SKM-1 (cell line): ENCODE measurements at regions not wholly inside any gene's neighbourhood (a gene's known extent, or its start where the extent isn't known, plus 50 kb on each side); places are given as distances from the start of the nearest gene placed in this dataset.

Experiments
- DNase-seq: peaks from one replicate; lab custom pipeline; 2025; ENCODE audit not compliant: unreplicated experiment; lab: John Stamatoyannopoulos, UW

GRCh38 chr13:107005577-107005976 lies 437.6 kb upstream of the ARGLU1 start:
- DNase-seq = no peak

DNA sequence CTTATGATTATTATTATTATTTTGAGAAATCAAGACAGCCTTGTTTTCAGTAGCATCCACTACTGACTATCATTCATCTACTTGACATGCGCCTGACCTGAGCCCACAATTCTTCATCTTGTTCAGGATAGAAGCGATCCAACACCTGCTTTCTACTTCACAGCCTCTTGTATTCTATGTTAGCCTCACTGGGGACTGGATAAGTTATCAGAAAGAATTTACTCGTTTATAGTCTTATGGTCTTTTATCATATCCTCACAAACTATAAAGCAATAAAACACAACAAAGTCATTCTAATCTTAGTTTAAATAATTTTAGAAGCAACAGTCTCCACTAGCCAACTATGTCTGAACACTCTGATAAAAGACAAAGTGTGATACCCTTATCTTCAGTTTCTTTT lies 436.0 kb upstream of the ARGLU1 start:
- no peak for DNase-seq

GRCh38 chr13:106998664-106999063 lies 430.7 kb upstream of the ARGLU1 start:
- DNase-seq = no peak

- no peak for DNase-seq
Observed at GRCh38 chr13:106997696-106998095, 429.8 kb upstream of the ARGLU1 start.

GRCh38 chr13:106996867-106997618 lies 429.1 kb upstream of the ARGLU1 start:
- DNase-seq = no peak

DNA sequence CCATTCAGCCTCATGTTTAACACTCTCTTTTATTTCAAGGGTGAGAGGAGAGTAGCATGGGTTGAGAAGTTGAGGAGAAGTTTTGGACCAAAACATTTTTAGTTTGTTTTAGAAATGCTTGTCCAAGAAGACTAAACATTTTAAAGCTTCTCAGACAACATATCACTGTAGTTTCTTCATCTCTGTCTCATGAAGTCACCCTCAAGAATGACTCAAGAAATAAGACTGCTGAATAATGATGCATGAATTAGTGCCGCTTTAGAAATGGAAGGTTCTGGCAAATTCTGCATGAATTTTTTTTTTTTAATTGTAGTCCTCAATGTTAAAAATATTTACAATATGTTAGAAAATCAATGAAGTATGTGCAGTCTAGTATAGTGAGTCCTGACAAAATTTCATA lies 422.7 kb upstream of the ARGLU1 start:
- no peak for DNase-seq

DNA sequence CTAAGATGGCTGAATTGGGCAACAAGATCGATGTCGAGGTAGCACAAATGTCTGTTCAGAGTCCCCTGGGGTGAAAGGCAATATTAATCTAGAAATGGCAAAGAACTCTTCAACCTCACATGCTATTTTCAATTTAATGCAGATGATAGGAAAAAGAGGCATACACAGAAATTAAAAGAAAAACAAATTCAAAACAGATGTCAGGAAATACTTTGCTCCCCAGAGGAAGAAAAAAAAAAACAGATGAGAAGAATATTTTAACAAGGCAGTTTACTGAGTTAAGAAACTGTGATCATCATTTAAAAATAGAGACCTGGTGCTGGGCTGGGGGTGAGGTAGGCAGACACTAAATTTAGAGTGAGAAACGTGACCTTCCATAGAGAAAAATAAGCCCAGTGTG lies 421.9 kb upstream of the ARGLU1 start:
- no peak for DNase-seq

GRCh38 chr13:106987427-106987785 lies 419.5 kb upstream of the ARGLU1 start:
- DNase-seq = no peak

DNA sequence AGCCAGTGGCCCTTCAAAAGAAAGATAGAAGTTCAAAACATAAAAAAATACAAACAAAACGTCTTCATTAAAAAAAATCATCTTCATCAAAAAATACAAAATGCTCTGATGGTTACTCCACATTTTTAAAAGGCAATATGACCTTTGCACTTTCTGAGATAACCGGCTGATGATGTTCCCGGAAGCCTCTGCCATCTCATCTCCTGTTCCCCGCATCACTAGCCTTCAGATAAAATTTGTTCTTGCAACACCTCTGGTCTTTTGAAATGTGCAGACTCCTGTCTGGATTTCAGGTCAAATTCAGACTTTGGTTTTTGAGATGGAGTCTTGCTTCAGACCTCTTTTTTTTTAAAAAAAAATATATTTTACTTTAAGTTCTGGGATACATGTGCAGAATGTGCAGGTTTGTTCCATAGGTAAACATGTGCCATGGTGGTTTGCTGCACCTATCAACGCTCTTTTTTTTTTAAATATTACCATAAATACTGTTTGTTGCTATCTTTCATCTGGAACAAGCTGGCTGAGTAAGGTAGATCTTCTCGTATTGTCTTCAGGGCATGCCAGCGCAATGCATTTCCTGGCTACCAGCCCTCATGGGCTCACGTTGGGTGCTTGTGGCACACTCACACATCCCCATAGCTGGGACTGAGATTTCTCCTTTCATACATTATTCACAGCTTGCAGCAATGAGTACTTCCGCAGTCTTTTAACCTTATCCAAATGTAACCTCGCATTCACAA lies 418.9 kb upstream of the ARGLU1 start:
- no peak for DNase-seq

DNA sequence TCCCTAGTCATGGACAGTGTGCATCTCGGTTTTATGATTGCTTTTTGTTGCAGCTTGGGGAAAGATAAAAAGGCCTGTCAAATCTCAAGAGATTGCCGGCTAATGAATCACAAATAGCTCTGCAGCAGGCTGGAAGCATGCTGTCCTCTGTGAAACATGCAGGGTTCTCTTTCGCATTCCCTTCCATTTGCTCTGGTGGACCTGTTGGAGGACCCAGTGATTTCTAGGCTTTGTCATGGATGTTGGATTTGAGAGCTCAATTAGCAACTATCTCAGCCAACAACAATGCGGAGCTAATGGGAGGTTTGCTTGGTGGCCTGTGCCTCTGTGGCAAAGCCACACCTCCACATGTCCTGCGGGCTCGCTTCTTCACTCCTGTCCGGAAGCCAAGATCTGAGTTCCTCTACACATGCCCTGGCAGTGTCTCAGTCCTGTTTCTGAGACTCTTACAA lies 418.1 kb upstream of the ARGLU1 start:
- DNase-seq = no peak

- no peak for DNase-seq
Observed at GRCh38 chr13:106985481-106985880, 417.5 kb upstream of the ARGLU1 start.

GRCh38 chr13:106981051-106981450 lies 413.1 kb upstream of the ARGLU1 start:
- no peak for DNase-seq

DNA sequence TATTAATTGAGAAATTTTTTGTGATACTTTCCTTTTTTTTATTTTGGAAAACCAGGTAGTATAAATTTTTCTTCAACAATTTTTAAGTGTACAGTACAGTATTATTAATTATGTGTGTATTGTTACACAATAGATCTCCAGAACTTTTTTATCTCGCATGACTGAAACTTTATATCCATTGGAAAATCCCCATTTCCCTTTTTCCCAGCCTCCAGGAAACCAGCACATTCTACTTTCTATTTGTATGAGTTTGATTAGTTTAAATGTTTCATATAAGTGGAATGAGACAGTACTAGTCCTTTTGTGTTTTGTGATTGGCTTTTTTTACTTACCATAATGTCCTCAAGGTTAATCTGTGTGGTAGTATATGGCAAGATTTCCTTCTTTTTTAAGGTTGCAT lies 399.5 kb upstream of the ARGLU1 start:
- no peak for DNase-seq

DNA sequence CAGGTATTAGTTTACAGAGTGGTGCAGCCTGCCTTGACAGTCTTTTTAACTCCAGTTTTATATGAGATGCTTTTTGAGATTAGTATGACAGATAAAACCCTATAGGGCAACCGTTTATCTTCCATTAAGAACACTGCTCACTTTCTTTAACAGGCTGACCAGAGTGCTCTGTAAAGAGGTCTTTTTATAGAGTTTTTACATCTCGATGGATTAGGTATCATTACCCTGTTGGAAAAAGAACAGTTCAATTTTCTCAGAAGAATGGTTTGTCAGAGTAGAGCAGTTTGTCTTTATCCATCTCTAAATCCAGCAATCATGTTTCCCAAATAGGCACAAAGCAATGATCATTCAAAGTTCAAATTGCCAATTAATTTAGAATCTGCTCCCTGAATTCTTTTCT lies 395.2 kb upstream of the ARGLU1 start:
- no peak for DNase-seq

DNA sequence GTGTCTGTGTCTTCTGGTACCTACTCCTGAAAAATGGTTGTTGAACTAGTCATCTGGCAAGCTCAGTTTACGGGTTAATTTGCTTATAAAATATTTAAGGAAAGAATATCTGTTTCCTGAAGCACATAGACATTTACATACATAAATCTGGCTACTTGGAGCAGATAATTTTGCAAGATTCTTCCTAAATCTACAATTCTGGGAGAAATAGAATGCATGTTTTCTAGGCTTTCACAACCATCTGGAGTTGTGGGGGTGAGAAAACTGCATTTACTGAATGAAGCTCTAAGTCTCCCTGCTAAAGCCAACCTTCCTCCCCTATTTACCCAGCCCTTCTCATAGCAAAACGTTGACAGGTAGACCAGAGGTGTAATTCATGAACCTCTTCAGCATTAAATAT lies 393.7 kb upstream of the ARGLU1 start:
- no peak for DNase-seq

GRCh38 chr13:106961216-106961615 lies 393.3 kb upstream of the ARGLU1 start:
- DNase-seq = no peak

DNA sequence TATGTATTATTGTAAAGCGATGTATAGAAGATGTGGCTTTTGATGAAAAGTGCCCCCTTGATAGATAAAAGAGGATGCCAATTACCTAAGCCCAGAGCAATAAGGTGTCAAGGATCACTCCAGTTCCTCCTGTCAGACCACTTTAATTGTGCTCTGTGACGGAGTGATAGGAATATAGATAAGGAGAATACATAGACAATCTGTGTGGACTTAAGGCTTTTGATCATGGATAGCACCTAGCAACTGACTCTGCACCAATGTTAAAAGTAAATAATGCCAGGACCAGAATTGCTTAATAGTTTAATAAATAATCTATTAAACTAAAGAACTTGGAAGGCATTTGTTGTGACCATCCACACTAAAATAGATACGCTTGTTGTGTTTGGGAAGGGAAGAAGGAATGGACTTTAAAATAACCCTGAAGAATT lies 390.7 kb upstream of the ARGLU1 start:
- no peak for DNase-seq

DNA sequence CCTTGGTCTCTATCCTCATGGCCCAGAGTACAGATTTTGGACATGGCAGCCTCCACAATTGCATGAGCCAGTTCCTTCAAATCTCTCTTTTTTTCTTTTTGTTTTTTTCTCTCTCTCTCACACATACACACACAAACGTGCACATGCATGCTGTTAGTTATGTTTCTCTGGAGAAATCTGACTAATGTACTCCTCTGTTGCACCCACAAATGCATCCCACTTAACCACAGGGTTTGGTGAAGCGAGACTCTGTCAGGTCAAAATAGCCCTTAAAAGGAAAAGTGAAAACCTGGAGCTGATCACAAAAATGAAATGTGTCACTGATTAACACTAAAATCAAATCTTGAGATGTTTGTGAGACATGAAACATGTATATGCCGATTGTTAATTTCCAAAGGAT lies 374.6 kb upstream of the ARGLU1 start:
- no peak for DNase-seq

GRCh38 chr13:106941779-106942178 lies 373.8 kb upstream of the ARGLU1 start:
- no peak for DNase-seq

DNA sequence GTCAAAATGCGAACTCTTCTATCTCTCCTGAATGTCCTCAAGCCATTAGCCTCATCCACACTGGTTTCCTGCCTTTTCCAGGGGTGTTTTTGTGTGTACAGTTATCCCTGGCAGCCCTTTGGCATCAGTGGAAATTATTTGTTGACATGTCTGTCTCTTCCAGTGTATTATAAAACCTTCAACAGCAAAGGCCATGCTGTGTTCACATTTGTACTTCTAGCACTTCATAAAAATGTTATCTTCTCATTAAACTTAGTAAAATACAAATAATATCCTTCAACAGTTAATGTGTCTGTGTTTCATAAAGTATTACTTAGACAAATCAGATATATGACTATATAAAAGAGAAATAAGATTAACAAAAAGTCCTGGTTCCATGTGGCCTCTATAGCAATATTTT lies 359.5 kb upstream of the ARGLU1 start:
- DNase-seq = no peak

- no peak for DNase-seq
Observed at GRCh38 chr13:106922384-106922783, 354.4 kb upstream of the ARGLU1 start.

GRCh38 chr13:106919638-106920037 lies 351.7 kb upstream of the ARGLU1 start:
- DNase-seq = no peak

- DNase-seq = no peak
Observed at GRCh38 chr13:106919133-106919532, 351.2 kb upstream of the ARGLU1 start.
